TTC549 (cell line): ENCODE measurements at regions not wholly inside any gene's neighbourhood (a gene's known extent, or its start where the extent isn't known, plus 50 kb on each side); places are given as distances from the start of the nearest gene placed in this dataset.

Experiments
- FAIRE-seq: peaks from 2 replicates; lab custom pipeline; 2012; peaks lifted over from hg19 to GRCh38; lab: Jason Lieb, UNC

GRCh38 chr15:46316024-46316423 lies 681.2 kb downstream of the SQOR start:
- FAIRE-seq: no peak

DNA sequence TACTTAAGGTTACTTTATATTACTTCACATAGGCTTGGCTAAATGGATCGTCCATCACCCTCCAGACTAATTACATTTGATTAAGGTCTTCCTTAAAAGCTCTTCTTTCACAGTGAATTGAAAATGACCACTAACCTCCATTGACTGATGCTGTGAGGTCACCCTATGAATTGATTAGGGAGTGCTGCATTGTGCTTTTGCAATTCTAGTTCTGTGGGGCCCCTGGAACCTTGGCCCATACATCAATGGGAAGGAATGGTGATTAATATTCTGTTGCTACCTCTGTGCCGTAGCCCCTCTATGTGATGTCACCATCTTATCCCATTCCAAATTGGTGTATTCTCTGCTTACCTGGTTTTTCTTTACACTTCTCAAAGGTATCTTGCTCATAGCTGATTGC lies 682.2 kb downstream of the SQOR start:
- no peak for FAIRE-seq

- FAIRE-seq: no peak
Measured at GRCh38 chr15:46322753-46323152, 687.9 kb downstream of the SQOR start.

GRCh38 chr15:46326173-46326572 lies 691.3 kb downstream of the SQOR start:
- no peak for FAIRE-seq

- FAIRE-seq: no peak
Measured at GRCh38 chr15:46328821-46329220, 694.0 kb downstream of the SQOR start.

GRCh38 chr15:46329876-46330275 lies 695.0 kb downstream of the SQOR start:
- FAIRE-seq: no peak

- no peak for FAIRE-seq
Measured at GRCh38 chr15:46331546-46331945, 696.7 kb downstream of the SQOR start.

GRCh38 chr15:46343196-46343935 lies 708.5 kb downstream of the SQOR start:
- FAIRE-seq: no peak

DNA sequence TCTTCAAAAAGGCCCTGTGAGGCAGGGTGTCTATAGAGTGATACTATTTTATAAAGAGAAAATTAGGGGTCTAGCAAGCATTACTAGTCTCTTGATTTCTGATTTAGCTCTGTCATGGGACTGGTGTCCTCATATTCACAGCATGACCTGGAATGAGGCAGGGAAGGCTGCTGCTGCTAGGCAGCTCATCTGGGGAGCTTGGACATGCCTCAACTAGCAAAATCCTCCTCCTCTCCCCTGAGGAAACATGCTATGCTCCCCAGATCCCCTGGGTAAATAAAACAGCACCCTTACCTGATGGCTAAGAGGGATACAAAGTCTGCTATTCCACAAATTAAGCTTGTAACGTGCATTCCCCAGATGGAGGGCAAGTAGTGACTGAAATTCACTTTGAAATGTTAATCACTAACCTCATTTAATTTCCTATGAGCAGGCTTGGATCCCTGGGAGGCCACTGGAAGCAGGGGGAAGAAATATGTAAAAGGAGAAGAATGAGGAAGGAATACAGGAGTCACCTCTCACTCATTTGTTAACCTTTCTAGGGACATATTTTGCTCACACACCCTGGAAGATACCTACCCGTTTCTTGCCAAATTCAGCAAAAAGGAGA lies 709.4 kb downstream of the SQOR start:
- FAIRE-seq: no peak

GRCh38 chr15:46344915-46345314 lies 710.1 kb downstream of the SQOR start:
- FAIRE-seq: no peak

- no peak for FAIRE-seq
Measured at GRCh38 chr15:46354443-46354842, 719.6 kb downstream of the SQOR start.

DNA sequence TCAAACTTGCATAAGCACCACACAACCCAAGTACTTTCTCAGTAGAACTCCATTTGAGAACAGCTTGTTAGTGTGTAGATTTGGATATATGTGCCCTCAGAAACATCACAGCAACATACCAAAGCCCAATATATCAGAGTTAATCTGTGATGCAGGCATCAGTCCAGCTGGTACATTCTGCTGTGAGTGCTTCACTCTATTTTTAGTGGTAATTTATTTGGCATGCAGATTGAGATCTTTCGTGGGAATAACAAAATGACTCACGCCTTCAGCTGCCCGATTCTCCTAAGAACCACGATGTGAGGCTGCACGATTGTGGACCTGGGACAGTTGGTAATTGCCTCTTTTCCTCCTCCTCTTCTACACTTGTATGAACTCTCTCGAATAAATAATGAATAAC lies 730.7 kb downstream of the SQOR start:
- FAIRE-seq: no peak

DNA sequence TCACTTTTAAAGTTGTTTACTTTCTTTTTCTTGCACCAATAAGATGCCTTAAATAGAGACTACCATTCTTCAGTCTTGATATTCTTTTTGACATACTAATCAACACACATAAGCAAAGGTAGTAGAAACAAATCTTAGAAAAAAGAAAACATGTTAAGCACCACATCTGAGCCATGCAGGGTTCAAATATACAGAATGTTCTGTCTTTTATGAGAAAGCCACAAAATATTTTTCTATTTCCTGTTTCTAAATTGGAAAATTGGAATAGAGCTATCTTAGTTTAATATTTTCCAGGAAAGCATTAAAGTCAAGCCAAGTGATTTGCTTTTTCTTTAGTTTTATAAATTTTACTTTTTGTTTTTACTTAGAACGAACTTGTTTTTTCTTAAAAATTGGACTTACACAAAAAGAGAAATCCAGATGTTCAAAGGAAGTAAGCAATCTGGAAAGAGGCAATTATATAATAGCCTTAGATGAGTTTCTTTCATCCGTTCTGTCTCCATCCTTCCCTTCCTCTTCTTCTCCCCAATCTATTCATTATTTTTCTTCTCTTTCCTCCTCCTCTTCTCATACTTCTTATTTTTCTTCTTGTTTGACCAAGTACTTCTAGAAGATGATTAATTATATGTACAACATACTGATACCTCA lies 731.7 kb downstream of the SQOR start:
- FAIRE-seq: no peak

GRCh38 chr15:46383978-46384377 lies 749.1 kb downstream of the SQOR start:
- no peak for FAIRE-seq

DNA sequence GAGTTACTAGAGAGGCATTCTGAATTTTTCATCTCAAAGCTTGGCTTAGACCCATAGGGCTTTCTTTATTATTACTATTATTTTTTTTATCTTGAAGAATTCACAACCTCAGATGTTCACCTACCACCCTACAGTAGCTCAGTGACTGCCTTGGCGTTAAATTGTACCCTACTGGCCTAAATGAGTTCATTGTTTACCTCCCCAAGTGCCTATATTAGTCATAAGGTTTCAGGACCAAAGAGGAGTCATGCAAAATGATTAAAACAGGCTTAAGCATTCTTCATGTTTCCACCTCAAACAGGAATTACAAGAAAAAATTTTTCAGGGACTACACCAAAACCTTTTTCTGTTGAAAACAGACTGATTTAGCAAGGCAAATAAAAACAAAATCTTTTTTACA lies 751.5 kb downstream of the SQOR start:
- FAIRE-seq: no peak

- FAIRE-seq: no peak
Measured at GRCh38 chr15:46389739-46390138, 754.9 kb downstream of the SQOR start.

- no peak for FAIRE-seq
Measured at GRCh38 chr15:46394463-46394862, 759.6 kb downstream of the SQOR start.

DNA sequence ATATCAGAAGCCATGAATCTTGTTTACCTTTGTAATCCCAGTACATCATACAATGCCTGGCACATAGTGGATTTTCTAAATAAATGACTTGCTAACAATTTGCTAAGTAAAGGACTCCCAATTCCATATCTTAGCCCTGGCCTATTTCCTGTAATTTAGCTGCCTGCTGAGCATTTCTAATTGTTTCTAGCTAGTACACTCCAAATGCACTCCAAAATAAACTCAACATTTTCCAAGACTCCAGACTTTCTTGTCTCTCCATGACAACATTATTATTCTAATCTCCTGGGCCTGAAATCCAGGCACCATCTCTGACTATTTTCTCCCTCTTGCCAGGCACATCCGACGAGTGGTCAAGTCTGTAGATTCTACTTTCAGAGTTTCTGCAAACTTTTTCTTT lies 773.5 kb downstream of the SQOR start:
- FAIRE-seq: no peak

- no peak for FAIRE-seq
Measured at GRCh38 chr15:46409841-46410301, 775.0 kb downstream of the SQOR start.

GRCh38 chr15:46410705-46411104 lies 775.9 kb downstream of the SQOR start:
- no peak for FAIRE-seq

GRCh38 chr15:46411900-46412299 lies 777.1 kb downstream of the SQOR start:
- no peak for FAIRE-seq

- FAIRE-seq: no peak
Measured at GRCh38 chr15:46413799-46414198, 779.0 kb downstream of the SQOR start.

- no peak for FAIRE-seq
Measured at GRCh38 chr15:46416544-46416943, 781.7 kb downstream of the SQOR start.

- no peak for FAIRE-seq
Measured at GRCh38 chr15:46420990-46421389, 786.2 kb downstream of the SQOR start.
